Upper lobe of left lung (tissue), 6 donors: ENCODE measurements at regions not wholly inside any gene's neighbourhood (a gene's known extent, or its start where the extent isn't known, plus 50 kb on each side); places are given as distances from the start of the nearest gene placed in this dataset.

Source experiments
- ATAC-seq, 2 donors: fragments of 200-7000 bp; cut with Tn5 transposase; one replicate each; pipeline ENCODE4 v1.9.1; 2022; ENCODE audit warnings: mild to moderate bottlenecking in 2 of 2, moderate library complexity in 2 of 2; ENCODE audit not compliant: low FRiP score in 2 of 2
- DNase-seq, 2 donors: peaks; one replicate each; pipeline ENCODE4 v3.0.0-alpha.2; 2019 to 2020
- H3K27ac ChIP-seq, 4 donors: fragments of 200-600 bp; sonication (generic); one replicate each; pipeline ENCODE4 v1.5.1; 2016 to 2019
- H3K27me3 ChIP-seq, 4 donors: fragments of 200-600 bp; sonication (generic); one replicate each; pipeline ENCODE4 v1.5.1; 2017 to 2019
- H3K36me3 ChIP-seq, 4 donors: fragments of 200-600 bp; sonication (generic); one replicate each; pipeline ENCODE4 v1.5.1; 2016 to 2019
- H3K4me1 ChIP-seq, 4 donors: fragments of 200-600 bp; sonication (generic); one replicate each; pipeline ENCODE4 v1.5.1; 2018 to 2019
- H3K4me3 ChIP-seq, 4 donors: fragments of 200-600 bp; sonication (generic); one replicate each; pipeline ENCODE4 v1.5.1; 2017 to 2019; ENCODE audit warnings: mild to moderate bottlenecking in 2 of 4, moderate library complexity in 1 of 4
- H3K9me3 ChIP-seq, 4 donors: fragments of 200-600 bp; sonication (generic); one replicate each; pipeline ENCODE4 v1.5.1; 2018 to 2019
- CTCF ChIP-seq, 6 experiments: fragments of 450-650 bp in 4 of 6; fragments of 200-600 bp in 2 of 6; sonication (generic) in 2 of 6; IDR thresholded peaks; one replicate each; pipeline ENCODE4 v1.5.1; 2016 to 2019; ENCODE audit warnings: antibody characterized with exemption in 6 of 6
- EP300 ChIP-seq, 4 donors: sonication (generic); formaldehyde crosslinking; IDR thresholded peaks; one replicate each; pipeline ENCODE4 v1.5.1; 2017; ENCODE audit warnings: antibody characterized with exemption in 4 of 4, control low read depth in 2 of 4
- POLR2A ChIP-seq, 4 donors: fragments of 450-650 bp; IDR thresholded peaks; one replicate each; pipeline ENCODE4 v1.5.1; 2016 to 2017; ENCODE audit warnings: antibody characterized with exemption in 4 of 4, mild to moderate bottlenecking in 2 of 4
- POLR2AphosphoS5 ChIP-seq, 2 donors: sonication (generic); formaldehyde crosslinking; IDR thresholded peaks; one replicate each; pipeline ENCODE4 v1.5.1; 2017; ENCODE audit warnings: antibody characterized with exemption in 2 of 2
- WGBS, 2 donors: methylation state at CpG; one replicate each; pipeline ENCODE4 v1.1.5; 2017 to 2018; 5-methylcytosine and 5-hydroxymethylcytosine counted together
- donor health status: DM: no; HTN: no; CAD: no; lungs with moderate emphysema.
- donor health status: DM: no; HTN: yes; CAD: no; lungs with severe emphysema.

- no peaks in the 10 kb centered on the region for H3K36me3 ChIP-seq
- no peak for ATAC-seq
- no peak overlapping the region for H3K4me3 ChIP-seq
- 63 to 75% methylated on average over 8 of the region's 8 CpGs for WGBS, 2 donors
- H3K4me1 ChIP-seq, result no peaks in the 10 kb centered on the region
- no peak overlapping the region for H3K27ac ChIP-seq
- no peaks in the 10 kb centered on the region for H3K9me3 ChIP-seq
- H3K27me3 ChIP-seq, result no peaks in the 10 kb centered on the region
- no peak for TF ChIP-seq EP300 (IDR thresholded peaks at IDR 0.05)
- TF ChIP-seq POLR2AphosphoS5 (IDR thresholded peaks at IDR 0.05), result no peak
- no peak for TF ChIP-seq POLR2A (IDR thresholded peaks at IDR 0.05)
- TF ChIP-seq CTCF (IDR thresholded peaks at IDR 0.05), result no peak
- DNase-seq, result no peak
Observed at GRCh38 chr2:18503376-18504228, 56.9 kb downstream of the RDH14 start.

- WGBS, 2 donors, result 78 to 81% methylated on average over 2 of the region's 2 CpGs
Observed at GRCh38 chr2:18502142-18502541, 58.3 kb downstream of the RDH14 start.

GRCh38 chr2:18501729-18502128 is 58.7 kb downstream of the RDH14 start:
- Histone ChIP-seq H3K4me3 (no peak overlapping the region), H3K27me3 (no peaks in the 10 kb centered on the region), H3K4me1 (no peaks in the 10 kb centered on the region), H3K9me3 (no peaks in the 10 kb centered on the region), H3K27ac (no peak overlapping the region), H3K36me3 (no peaks in the 10 kb centered on the region)
- no peak for TF ChIP-seq POLR2AphosphoS5 (IDR thresholded peaks at IDR 0.05)
- TF ChIP-seq CTCF (IDR thresholded peaks at IDR 0.05), result no peak
- TF ChIP-seq EP300 (IDR thresholded peaks at IDR 0.05), result no peak
- no peak for TF ChIP-seq POLR2A (IDR thresholded peaks at IDR 0.05)
- no peak for ATAC-seq
- 90 to 91% methylated on average over 1 of the region's 1 CpG for WGBS, 2 donors
- DNase-seq, result no peak

More at GRCh38 chr2:18502142-18502541, 58.3 kb downstream of the RDH14 start:
- DNase-seq, result no peak
- Histone ChIP-seq H3K27ac (no peak overlapping the region), H3K36me3 (no peaks in the 10 kb centered on the region), H3K27me3 (no peaks in the 10 kb centered on the region), H3K9me3 (no peaks in the 10 kb centered on the region), H3K4me1 (no peaks in the 10 kb centered on the region), H3K4me3 (no peak overlapping the region)
- TF ChIP-seq EP300 (IDR thresholded peaks at IDR 0.05), result no peak
- TF ChIP-seq CTCF (IDR thresholded peaks at IDR 0.05), result no peak
- no peak for TF ChIP-seq POLR2A (IDR thresholded peaks at IDR 0.05)
- TF ChIP-seq POLR2AphosphoS5 (IDR thresholded peaks at IDR 0.05), result no peak
- no peak for ATAC-seq

DNA sequence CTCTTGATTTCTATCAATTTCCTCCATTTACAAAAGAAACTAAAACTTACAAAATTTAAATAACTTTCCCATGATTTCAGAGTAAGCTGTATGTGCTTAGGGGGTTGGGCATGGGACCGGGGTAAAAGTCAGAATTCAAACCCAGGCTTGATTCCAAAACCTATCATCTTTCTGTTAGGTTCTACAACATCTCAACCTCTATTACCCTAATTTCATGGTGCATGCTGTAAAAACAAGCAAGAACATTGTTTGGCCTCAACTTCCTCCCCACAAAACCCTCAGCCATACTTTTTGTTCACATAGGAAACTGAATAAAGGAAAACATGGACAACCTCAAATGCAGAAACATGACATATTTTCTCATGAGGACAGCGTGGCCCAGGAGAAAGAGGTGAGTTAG is 59.3 kb downstream of the RDH14 start:
- H3K36me3 ChIP-seq, result no peaks in the 10 kb centered on the region
- H3K4me3 ChIP-seq, result no peak overlapping the region
- no peaks in the 10 kb centered on the region for H3K9me3 ChIP-seq
- TF ChIP-seq EP300 (IDR thresholded peaks at IDR 0.05) (no peak), POLR2A (IDR thresholded peaks at IDR 0.05) (no peak), CTCF (IDR thresholded peaks at IDR 0.05) (no peak), POLR2AphosphoS5 (IDR thresholded peaks at IDR 0.05) (no peak)
- H3K27me3 ChIP-seq, result no peaks in the 10 kb centered on the region
- no peak for DNase-seq
- 78 to 83% methylated on average over 2 of the region's 2 CpGs for WGBS, 2 donors
- H3K27ac ChIP-seq, result no peak overlapping the region
- no peak for ATAC-seq
- H3K4me1 ChIP-seq, result no peaks in the 10 kb centered on the region

DNA sequence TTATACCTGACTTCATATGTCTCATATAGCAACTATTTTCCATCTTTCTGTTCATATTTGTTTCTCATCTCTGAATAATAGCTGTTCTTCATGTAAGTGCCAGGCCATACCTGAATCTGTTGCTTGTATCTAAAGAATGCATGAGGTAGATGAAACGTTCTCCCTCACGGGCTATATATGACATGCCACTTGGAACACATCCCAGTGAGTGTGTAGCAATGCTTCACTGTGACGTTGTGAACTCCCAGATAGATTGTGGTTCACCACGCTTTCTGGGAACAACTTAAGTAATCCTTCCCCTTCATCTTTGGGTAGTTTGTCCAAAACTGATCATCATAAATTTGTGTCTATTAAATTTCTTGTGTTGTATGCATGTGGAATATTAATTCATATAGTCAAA is 60.1 kb downstream of the RDH14 start:
- DNase-seq (no peak), ATAC-seq (no peak)
- Histone ChIP-seq H3K36me3 (no peaks in the 10 kb centered on the region), H3K27me3 (no peaks in the 10 kb centered on the region), H3K9me3 (no peaks in the 10 kb centered on the region), H3K27ac (no peak overlapping the region), H3K4me1 (no peaks in the 10 kb centered on the region), H3K4me3 (no peak overlapping the region)
- TF ChIP-seq CTCF (IDR thresholded peaks at IDR 0.05), result no peak
- 34 to 38% methylated on average over 4 of the region's 4 CpGs for WGBS, 2 donors
